ENCODE measurements at regions not wholly inside any gene's neighbourhood (a gene's known extent, or its start where the extent isn't known, plus 50 kb on each side); places are given as distances from the start of the nearest gene placed in this dataset.
"Not testable (repeated sequence)": the region's sequence is repeated elsewhere in the genome, so short reads cannot be mapped to it uniquely, and the experiment has no call there.

DNA sequence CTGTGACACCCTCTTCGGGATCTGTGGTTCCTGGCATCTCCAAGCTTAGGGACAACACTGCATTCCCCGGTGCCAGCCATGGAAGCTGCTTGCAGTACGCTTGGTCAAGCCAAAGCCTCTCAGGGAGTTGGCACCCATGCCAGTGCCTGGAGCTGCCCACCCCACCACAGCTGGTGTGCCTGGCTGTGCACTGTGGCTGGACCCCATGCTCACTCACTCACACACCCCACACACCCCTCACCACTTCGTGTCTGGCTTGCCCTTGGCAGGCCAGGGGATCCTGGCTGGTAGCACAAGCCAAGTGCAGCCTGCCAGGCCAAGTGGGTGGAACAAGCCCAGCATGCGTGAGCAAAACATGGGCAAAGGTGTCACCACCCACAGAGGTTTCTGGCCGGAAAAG lies 324.5 kb upstream of the PTGER4 start:
- no peak for DNase-seq (ENCODE audit: low read depth)

GRCh38 chr5:40354171-40354570 lies 325.5 kb upstream of the PTGER4 start:
- DNase-seq (ENCODE audit: low read depth), result no peak

- no peak for DNase-seq (ENCODE audit: low read depth)
These were observed 326.3 kb upstream of the PTGER4 start for GRCh38 chr5:40353442-40353841.

GRCh38 chr5:40347981-40348725 lies 331.6 kb upstream of the PTGER4 start:
- no peak for DNase-seq (ENCODE audit: low read depth)

DNA sequence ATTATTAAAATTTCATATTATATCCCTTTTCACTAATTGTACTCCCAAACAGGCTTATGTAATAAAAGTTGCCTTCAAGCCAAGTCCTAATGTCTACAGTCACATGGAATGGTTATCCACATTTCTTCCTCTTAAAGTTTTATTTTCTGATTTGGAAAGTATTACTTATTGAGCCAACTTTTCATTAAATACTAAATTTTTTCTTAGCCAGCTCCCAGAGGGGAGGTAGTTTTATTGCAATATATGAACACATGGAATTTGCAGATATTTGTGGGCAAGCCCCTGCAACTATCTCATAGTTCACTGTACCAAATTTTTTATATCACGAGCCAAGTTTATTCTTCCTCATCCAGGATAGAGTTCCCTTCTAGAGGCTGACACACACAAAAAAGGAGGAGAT lies 332.8 kb upstream of the PTGER4 start:
- DNase-seq (ENCODE audit: low read depth), result no peak

DNA sequence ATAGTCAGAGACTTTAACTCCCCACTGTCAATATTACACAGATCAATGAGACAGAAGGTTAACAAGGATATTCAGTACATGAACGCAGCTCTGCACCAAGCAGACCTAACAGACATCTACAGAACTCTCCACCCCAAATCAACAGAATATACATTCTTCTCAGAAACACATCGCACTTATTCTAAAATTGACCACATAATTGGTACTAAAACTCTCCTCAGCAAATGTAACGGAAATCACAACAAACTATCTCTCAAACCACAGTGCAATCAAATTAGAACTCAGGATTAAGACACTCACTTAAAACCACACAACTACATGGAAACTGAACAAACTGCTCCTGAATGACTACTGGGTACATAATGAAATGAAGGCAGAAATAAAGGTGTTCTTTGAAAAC lies 341.3 kb upstream of the PTGER4 start:
- DNase-seq (ENCODE audit: low read depth), result not testable (repeated sequence)

DNA sequence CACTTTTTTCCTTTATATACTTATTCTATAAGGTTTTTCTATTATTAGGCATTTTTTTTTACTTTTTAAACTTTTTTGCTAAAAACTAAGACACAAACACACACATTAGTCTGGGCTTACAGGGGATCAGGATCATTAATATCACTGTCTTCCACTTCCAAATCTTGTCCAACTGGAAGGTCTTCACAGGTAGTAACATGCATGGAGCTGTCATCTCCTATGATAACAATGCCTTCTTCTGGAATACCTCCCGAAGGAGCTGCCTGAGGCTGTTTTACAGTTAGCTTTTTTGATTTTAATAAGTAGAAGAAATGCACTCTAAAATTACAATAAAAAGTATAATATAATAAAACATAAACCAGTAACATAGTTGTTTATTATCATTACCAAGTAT lies 345.5 kb upstream of the PTGER4 start:
- DNase-seq (ENCODE audit: low read depth), result no peak

DNA sequence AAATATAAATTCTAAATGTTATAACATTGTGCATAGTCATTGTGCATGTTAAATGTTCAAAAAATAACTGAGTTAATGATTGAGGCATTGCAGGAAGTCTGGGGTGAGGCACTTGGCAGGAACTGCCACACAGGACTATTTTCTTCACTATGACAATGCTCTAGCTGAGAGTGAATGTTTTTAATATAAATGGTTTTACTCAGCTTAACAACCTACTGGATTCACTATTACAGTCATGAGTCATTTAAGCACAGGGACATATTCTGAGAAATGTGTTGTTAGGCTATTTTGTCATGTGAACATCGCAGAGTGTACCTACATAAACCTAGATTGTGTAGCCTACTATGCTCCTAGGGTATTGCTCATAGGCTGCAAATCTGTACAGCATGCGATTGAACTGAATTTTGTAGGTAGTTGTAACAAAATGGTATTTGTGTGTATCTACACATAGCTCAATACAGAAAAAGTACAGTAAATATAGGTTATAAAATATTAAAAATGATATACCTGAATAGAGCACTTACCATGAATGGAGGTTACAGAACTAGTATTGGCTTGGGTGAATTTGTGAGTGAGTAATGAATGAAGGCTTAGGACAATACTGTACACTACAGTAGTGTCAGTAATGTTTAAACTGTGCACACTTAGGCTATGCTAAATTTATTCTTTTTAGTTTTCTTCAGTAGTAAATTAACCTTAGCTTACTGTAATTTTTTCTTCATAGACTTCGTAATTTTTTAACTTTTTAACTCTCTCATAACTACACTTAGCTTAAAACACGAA lies 346.1 kb upstream of the PTGER4 start:
- DNase-seq (ENCODE audit: low read depth), result peak; percentile 29

DNA sequence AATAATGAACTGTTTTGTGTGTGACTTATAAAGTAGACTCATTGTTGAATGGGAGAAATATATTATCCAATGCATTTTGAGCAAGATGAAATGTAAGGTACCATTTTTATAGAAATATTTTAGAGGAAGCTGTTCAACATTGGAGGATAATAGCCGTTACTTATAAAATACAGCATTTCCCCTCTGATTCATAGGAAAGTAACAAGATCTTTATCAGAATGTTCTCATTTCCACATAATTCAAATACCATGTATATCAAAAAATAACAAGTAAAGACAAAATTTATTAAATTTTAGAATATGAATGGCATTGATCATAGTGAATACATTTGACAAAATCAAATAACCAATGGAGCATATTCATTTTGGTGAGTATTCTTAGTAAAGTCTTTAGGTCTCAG lies 346.7 kb upstream of the PTGER4 start:
- no peak for DNase-seq (ENCODE audit: low read depth)

- DNase-seq (ENCODE audit: low read depth), result no peak
These were observed 348.1 kb upstream of the PTGER4 start for GRCh38 chr5:40331616-40332015.

GRCh38 chr5:40321514-40321913 lies 358.2 kb upstream of the PTGER4 start:
- DNase-seq (ENCODE audit: low read depth), result peak; percentile 3

DNA sequence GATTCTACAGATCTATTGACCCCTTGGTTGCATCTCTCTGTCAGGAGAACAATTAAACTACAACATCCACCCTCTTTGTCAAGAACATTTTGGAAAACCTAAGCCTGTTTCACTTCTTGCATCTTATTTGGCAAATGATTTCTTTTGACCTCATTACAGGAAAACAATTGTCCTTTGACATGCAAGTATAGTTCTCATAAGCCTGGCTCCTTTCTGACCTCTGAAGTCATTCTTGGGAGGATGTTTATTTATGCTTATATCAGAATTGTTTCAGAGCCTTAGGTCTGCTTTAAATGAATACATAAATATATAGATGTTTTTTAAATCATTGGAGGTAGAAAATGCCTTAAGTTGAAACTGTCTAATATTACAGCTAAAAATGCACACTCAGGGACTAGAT lies 361.3 kb upstream of the PTGER4 start:
- no peak for DNase-seq (ENCODE audit: low read depth)

DNA sequence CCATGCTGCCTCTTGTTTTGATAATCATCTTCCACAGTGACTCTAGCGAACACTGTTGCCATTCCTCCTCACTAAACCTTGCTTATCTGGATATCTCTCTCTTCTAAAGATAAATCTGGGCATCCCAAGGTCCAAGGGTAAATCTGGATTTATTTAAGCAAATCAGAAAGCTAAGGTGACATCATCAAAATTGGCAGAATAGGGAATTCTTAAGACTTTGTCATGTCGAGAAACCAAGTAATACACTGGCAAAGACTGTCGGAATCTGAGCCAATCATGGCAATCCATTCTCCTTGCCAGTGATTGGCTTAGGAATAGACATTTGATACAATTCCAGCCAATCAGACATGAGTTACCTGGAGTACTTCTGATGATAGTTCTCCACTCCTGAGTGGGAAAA lies 362.7 kb upstream of the PTGER4 start:
- no peak for DNase-seq (ENCODE audit: low read depth)

- no peak for DNase-seq (ENCODE audit: low read depth)
These were observed 364.6 kb upstream of the PTGER4 start for GRCh38 chr5:40315126-40315525.

DNA sequence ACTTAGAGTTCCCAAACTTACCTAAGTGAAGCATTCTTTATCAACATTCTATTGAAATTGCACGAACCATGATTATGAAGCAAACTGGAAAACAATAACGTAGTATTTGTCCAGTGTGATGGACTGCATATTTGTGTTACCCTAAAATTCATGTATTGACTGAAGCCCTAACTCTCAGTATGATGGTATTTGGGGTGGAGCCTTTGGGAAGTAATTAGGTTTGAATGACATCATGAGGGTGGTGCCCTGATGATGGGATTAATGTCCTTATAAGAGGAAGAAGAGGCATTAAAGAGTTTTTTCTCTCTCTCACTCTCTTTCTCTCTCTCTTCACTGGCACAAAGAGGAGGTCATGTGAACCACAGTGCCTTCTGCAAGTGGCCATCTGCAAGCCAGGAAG lies 365.4 kb upstream of the PTGER4 start:
- no peak for DNase-seq (ENCODE audit: low read depth)

DNA sequence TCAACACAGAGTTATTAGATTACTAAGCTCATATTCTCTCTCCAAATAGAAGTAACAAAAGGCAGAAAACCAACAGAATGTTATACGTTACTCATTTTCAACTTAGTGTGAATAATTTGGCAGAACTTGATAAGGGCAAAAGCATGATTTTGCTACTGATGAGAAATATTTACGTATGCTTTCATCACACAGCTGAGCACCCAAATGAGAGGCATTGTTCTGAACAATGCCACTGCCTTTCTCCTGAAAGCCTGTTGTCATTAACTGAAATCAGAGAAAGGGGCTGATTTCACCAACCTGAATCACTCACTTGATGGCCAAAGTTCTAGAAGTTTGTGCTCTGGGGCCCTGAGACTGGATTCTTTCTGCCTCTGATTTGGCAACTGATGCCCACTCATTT lies 367.5 kb upstream of the PTGER4 start:
- no peak for DNase-seq (ENCODE audit: low read depth)

GRCh38 chr5:40309851-40310250 lies 369.9 kb upstream of the PTGER4 start:
- no peak for DNase-seq (ENCODE audit: low read depth)

GRCh38 chr5:40308867-40309266 lies 370.8 kb upstream of the PTGER4 start:
- no peak for DNase-seq (ENCODE audit: low read depth)

DNA sequence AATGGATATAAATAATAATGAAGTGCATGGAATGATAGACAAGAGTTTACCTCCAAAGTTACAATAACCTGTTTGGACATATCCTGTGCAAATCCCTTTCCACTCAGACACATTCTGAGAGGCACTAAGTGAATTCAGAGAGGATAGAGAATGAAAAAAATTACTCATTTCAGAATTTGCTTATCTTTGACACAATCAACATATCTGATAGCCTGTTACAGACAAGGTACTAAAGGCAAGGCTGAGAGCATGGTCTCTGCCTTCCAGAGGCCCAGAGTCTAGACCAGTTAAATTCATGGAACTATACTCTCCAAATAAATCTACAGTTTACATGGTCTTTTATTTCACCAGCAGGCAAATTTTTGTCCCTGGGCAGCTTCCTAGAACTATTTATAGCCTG lies 371.8 kb upstream of the PTGER4 start:
- no peak for DNase-seq (ENCODE audit: low read depth)

DNA sequence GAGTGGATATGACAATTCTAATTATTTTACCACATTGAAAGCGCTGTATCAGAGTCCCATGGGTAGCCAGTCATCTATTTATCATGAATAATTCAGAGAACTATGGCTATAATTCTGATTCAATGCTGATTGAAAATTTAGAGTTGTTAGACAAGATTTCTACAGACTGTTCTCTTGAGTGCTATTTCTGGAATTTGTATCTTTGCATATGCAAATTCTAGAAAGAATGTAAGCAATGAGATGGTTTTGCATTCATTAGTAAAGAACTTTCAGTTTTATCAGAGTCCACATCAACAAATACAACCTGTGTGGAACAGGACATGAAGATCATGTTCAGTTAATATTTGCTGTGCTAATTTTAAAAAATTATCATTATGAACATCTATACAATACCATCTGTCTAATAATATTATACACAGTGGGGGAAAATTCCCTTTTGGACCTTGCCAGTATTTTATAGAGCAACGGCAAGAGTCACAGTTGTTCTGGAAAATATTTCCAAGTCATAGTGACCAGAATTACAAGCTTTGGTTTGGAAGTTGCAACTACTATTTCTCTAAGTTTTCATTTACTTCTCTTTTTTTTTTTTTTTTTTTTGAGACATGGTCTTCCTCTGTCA lies 372.7 kb upstream of the PTGER4 start:
- DNase-seq (ENCODE audit: low read depth), result no peak

- DNase-seq (ENCODE audit: low read depth), result no peak
These were observed 387.7 kb upstream of the PTGER4 start for GRCh38 chr5:40292006-40292405.

GRCh38 chr5:40291338-40291737 lies 388.4 kb upstream of the PTGER4 start:
- no peak for DNase-seq (ENCODE audit: low read depth)

Measured in myocyte (in vitro differentiated cells).